HuH-7.5 (cell line): ENCODE measurements at regions not wholly inside any gene's neighbourhood (a gene's known extent, or its start where the extent isn't known, plus 50 kb on each side); places are given as distances from the start of the nearest gene placed in this dataset.
"Not testable (repeated sequence)": the region's sequence is repeated elsewhere in the genome, so short reads cannot be mapped to it uniquely, and the experiment has no call there.

Experiments used
- DNase-seq: peaks from one replicate; pipeline ENCODE4 v3.0.0; 2011; ENCODE audit warnings: low spot score

DNA sequence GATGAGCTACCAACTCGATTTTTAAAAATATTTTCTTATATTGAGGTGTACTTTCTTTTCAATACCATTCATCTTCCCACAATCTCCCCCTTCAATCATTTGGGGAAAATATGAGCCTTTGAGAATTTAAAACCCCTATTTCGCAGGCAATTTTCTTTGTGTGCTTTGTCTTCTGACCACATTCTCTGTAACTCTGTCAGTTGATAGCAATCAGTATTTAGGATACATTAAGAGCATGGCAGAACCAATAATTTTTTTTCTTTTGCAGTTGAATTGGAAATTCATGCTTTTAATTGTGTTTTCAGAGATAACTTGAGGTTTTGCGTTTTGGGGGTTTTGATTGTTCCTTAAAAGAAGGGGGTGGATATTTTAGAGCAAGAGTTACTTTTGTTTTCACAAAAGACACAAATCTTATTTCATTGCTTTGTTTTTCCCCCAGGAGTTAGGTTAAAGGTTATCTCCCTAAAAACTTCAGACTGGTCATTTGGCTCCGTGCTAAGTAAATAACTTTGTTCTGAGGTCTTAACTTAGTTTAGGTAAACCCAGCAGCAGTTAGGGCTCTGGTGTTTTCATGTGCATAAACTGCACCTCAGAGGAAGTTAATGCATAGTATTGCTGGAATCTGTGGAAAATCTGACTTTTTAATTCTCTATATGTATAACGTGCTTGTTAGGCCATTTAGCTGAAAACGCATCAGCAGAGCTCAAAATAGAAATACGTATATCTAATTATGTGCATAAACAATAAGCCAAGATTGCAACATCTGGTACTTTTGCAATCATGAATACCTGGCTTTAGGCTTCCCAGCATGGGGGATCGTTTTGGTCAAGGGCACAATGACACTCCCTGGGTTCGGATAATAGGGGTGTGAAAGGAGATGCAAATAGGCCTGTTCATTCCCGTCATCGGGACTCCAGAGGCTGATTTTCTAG lies 676.4 kb upstream of the ANKRD30A start:
- peak; percentile 9 for DNase-seq

DNA sequence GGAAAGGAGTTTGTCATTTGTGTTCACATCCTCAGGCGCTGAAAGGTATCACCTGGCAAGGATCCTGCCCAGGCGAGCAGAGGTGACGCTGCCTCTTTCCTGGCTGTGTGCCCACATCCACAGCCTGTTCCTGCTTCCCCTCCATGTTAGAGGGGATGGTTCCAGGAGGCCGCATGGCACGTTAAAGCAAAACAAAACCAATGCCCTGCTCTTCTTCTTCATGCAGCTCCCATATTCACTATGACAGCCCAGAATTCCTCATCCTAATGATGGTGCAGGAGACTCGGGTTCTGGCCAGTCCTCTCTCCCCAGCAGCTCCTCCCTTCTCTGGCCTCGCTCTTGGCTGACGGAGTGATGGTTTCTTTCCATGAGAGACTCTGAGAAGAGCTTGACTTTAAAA lies 678.5 kb upstream of the ANKRD30A start:
- DNase-seq: no peak

DNA sequence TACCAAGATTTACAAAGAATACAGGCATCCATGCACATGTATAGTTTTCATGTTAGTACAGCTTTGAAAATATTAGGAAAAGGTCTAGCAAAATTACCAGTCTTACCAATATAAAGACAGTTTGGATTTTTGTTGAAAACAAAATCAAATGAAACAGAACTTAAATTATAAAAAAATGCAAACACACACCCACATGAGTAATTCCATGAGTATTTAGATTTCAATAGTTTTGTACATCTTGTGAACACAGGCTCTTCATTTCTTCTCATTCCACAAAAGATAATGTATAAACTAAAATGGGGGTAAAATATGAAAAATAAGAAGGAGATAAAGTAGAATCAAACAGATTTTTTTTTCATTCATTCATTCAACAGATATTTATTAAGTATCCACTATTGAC lies 682.2 kb upstream of the ANKRD30A start:
- no peak for DNase-seq

- DNase-seq: no peak
Measured at GRCh38 chr10:36441557-36441956, 683.8 kb upstream of the ANKRD30A start.

GRCh38 chr10:36440539-36440938 lies 684.9 kb upstream of the ANKRD30A start:
- DNase-seq: no peak

GRCh38 chr10:36437367-36437766 lies 688.0 kb upstream of the ANKRD30A start:
- DNase-seq: no peak

GRCh38 chr10:36428507-36428906 lies 696.9 kb upstream of the ANKRD30A start:
- no peak for DNase-seq

- DNase-seq: no peak
Measured at GRCh38 chr10:36425131-36425797, 700.1 kb upstream of the ANKRD30A start.

DNA sequence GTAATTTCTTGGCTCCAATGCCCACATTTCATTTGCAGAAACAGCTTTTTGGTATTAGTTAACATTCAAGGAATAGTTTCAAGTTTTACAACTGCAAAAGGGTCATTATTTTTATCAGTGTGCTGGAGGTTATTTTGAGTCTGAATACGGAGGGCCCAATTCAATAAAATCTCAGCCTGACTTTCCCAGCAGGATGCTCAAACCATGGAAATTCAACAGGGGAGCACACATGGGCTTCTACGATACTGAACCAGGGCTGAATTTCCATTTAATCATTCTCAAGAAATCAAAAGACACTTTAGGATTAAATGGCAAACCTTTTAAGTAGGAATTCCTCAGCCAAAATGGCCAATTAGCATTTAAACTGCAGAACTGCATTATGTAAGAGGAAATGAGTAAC lies 700.9 kb upstream of the ANKRD30A start:
- DNase-seq: no peak

GRCh38 chr10:36423821-36424248 lies 701.6 kb upstream of the ANKRD30A start:
- no peak for DNase-seq

GRCh38 chr10:36421992-36422391 lies 703.4 kb upstream of the ANKRD30A start:
- no peak for DNase-seq

- no peak for DNase-seq
Measured at GRCh38 chr10:36416513-36416912, 708.9 kb upstream of the ANKRD30A start.

DNA sequence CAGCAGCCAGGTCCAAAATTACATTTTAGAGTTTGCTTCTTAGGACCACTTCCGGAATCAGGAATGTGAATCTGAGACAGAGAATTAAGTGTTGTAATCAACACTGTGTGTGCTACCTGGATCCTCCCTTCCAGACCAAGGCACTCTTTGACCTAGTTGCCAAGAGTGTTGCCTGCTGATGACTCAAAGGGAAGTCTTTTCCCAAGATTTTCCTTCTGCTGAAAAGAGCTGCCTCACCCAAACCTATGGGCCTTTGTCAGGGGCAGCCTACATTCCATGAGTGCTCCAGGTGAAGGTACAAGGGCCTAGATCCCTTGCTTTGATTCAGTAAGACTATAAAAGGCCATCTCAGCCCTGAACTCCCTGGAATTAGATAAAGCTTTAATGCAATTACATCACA lies 712.5 kb upstream of the ANKRD30A start:
- DNase-seq: no peak

DNA sequence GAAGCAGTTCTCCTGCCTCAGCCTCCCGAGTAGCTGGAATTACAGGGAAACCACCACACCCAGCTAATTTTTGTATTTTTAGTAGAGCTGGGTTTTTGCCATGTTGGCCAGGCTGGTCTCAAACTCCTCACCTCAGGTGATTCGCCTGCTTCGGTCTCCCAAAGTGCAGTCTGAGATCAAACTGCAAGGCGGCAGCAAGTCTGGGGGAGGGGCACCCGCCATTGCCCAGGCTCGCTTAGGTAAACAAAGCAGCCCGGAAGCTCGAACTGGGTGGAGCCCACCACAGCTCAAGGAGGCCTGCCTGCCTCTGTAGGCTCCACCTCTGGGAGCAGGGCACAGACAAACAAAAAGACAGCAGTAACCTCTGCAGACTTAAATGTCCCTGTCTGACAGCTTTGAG lies 725.2 kb upstream of the ANKRD30A start:
- DNase-seq: not testable (repeated sequence)

DNA sequence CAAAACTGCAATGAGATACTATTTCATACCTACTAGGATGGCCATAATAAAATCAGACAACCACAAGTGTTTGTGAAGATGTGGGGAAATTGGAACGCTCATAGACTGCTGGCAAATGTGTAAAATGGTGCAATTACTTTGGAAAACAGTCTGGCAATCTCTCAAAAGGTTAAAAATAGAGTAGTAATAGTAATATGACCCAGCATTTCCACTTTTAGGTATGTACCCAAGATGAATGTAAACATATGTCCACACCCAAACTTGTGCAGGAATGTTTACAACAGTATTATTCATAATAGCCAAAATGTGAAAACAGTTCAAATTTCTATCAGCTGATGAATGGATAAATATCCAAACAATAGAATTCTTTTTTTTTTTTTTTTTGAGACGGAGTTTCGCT lies 731.6 kb upstream of the ANKRD30A start:
- no peak for DNase-seq

DNA sequence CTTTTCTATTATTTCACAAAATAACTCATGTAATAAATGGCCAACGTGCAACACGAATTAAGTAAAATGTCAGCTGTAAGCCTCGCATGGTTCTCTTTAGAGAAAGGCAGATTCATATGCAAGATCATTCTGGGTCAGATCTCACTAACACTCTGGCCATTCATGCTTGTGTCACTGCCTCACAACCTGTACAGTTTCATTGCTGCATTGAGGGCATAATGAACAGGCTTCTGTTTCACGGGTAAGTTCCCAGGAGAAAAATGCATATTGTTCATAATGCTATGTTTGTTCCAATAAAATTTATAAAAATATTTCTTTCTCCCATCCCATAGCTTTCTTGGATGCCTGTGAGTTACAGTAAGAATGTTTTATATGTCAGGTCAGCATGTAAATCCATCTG lies 734.0 kb upstream of the ANKRD30A start:
- no peak for DNase-seq

DNA sequence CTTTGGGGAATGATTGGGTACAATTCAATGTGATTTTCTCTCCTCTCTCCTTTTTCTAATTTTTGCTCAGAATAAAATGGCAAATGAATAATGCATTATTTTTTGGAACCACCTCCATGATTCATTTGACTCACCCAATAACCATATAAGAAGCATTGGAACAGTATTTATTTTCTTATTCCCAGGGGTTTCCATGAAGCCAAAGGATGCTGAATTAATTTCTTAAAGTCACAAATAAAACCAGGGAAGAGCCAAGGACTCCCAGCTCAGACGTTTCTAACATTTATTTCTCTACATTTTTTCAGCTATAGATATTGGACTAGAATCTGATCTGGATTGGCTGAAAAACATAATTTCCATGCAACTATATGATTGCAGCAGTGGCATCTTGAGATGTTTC lies 735.2 kb upstream of the ANKRD30A start:
- DNase-seq: no peak

GRCh38 chr10:36388166-36388565 lies 737.2 kb upstream of the ANKRD30A start:
- no peak for DNase-seq

DNA sequence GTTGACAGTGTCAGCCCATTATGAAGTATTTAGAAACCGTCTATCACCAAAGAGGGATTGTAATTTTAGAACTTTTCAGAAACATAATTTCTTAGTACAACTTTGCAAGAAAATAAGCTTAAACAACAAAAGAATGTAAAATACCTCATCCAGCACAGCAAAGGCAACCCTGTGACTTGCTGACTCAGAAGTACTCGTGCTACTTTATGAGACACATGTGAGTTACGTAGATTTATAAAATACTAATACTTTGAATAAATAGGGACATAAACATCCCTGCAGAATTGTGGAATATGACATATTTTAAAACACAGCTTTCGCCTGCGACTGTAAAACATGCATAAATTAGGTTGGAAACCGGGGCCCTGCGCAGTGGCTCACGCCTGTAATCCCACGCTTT lies 739.7 kb upstream of the ANKRD30A start:
- DNase-seq: no peak

GRCh38 chr10:36383349-36383748 lies 741.3 kb upstream of the FZD8 start:
- DNase-seq: no peak

DNA sequence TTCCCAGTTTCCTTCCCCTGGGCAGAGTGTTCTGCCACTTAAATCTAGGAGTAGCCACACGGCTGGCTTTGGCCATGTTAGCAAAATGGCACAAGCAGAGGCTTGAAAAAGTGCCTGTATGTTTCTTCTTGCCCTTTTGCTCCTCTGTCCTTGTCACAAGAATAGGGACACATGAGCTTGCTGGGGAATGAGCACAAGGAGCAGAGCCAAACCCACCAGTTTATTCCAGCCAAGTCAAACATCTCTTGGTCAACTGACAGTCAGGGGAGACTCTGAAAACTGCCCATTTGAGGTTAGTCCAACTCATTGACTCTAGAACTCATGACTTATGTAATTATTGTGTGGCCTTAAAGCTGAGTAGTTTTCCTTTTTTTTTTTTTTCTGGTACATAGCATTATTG lies 739.7 kb upstream of the FZD8 start:
- no peak for DNase-seq

GRCh38 chr10:36380538-36380937 lies 738.4 kb upstream of the FZD8 start:
- no peak for DNase-seq

GRCh38 chr10:36375107-36375506 lies 733.0 kb upstream of the FZD8 start:
- DNase-seq: no peak
